ENCODE measurements at regions not wholly inside any gene's neighbourhood (a gene's known extent, or its start where the extent isn't known, plus 50 kb on each side); places are given as distances from the start of the nearest gene placed in this dataset. TPM values are rescaled to one million over a fixed set of nuclear protein-coding genes. Genes with fewer than 3 reads are reported as not detected.
"Not testable (repeated sequence)": the region's sequence is repeated elsewhere in the genome, so short reads cannot be mapped to it uniquely, and the experiment has no call there.

GRCh38 chr20:29497261-29497671 lies 1760.2 kb upstream of the DEFB115 start:
- peak in 1 of 2 donors; percentile 0 for DNase-seq (ENCODE audit: low spot score in 2 of 2)
- no peak for FAIRE-seq

- FAIRE-seq; DNase-seq (ENCODE audit: low spot score in 2 of 2): not testable (repeated sequence)
These were observed 1759.8 kb upstream of the DEFB115 start for GRCh38 chr20:29497684-29498083.

- not testable (repeated sequence) for FAIRE-seq; DNase-seq (ENCODE audit: low spot score in 2 of 2)
These were observed 1756.7 kb upstream of the DEFB115 start for GRCh38 chr20:29500738-29501137.

DNA sequence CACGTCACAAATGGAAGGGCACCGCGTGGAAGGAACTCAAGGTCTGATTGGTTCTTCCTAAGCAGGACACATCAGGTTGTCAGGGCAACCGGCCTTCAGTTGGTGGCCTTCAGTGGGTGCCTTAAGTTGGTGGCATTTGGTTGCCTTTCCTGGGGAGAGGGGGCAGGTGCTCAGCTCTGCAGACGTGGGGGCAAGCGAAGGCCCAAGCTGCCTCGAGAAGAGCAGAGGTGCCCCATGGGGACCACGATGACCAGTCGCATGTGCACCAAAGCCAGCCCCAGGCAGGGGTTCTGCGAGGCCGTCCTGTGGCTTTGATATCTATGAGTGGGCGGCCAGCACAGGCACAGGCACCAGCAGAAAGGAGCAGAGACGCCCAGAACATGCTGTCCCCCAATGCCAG lies 1742.8 kb upstream of the DEFB115 start:
- DNase-seq (ENCODE audit: low spot score in 2 of 2); FAIRE-seq: not testable (repeated sequence)

DNA sequence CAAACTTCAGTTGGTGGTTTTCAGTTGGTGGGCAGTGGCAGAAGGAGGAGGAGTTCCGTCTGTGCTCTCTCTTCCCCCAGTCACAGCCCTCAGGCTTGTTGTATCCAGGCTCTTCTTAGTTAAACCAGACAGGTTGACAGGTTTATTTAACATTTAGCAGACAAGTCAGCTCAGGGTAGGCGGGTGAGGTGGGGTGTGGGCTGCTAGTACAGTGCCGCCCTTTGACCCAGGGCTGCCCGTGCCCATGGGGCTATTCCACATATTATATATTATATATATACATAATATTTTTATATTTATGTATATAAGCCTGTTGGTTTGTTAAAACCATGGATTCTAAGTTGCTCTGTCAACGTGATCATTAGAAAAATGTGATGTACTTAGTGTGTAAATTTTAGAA lies 1740.6 kb upstream of the DEFB115 start:
- not testable (repeated sequence) for DNase-seq (ENCODE audit: low spot score in 2 of 2); FAIRE-seq

- not testable (repeated sequence) for DNase-seq (ENCODE audit: low spot score in 2 of 2); FAIRE-seq
These were observed 1737.7 kb upstream of the DEFB115 start for GRCh38 chr20:29519610-29520241.

DNA sequence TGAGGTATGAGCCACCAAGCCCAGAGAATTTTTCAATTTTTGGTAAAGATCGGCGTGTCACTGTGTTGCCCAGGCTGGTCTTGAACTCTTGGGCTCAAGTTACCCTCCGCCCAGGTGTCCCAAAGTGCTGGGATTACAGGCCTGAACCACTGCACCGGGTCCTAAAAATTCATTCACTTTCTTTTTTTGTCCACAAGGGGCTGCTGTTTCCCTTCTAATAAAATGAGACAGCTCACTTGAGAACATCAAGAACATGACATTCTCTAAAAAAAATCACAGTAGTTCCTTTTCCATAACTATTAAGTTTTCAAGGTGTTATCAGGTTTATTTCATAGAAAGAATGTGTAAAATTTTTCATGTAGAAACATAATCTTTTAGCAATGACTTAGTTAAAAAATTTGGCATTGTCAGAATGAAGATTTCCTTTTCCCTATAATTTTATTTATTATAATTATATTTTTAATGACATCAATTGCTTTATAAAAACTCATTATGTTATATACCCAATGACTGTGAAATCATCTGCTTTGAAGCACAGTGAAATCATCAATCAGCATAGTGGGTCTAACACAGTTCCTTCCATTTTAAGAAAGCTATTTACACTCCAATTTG lies 1723.8 kb upstream of the DEFB115 start:
- not testable (repeated sequence) for DNase-seq (ENCODE audit: low spot score in 2 of 2); FAIRE-seq

DNA sequence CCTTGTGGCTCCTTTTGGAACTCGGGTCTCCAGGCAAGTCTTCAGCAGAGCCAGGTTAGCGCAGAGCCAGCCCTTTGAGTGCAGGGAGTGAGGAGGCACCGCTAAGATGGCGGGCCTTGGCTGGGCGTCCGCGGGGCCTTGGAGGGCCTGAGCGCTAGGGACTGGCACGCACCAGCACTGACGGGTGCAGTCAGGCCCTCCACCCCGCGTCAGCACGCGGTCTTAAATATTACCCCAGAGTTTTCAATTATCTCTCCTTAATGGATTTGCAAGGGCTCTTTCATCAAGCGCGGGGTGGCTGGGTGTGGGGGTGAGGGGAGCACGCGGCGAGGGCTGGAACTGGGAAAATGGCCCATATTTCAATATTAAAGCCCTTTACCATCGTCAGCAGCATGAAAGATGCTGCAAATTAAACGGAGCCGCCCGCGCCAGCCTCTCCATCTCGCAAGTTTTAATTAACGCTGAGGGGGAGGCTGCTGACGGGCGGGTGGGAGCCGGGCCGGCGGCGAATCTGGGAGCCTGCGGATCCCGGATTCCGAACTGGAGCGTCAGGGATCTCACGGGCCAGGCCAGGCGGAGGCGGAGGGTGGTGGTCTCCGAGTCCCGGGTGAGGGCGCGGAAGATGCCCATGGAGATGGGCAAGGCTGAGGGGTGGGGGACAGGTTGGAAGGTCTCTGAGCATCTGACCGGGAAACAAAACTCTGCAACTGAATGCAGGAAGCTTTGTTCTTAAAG lies 1690.4 kb upstream of the DEFB115 start:
- FAIRE-seq; DNase-seq (ENCODE audit: low spot score in 2 of 2): not testable (repeated sequence)

DNA sequence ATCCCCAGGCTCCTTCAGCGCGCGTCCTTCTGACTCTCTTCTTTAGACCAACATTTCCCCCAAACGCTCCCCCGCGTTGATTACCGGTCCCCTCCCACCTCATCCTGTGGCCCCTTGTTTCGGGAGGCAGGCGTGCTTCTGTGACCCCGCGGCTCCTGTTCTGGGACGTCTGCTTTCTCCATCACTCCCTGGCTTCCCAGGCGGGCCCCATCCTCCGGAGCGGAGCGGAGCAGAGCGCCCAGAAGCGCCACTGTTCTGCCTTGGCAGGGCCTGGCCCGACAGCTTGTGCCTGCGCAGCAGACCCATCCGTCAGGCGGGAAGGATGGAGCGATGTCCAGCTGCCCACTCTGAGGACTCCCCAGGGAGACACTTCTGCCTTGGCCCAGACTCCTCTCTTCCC lies 1689.8 kb upstream of the DEFB115 start:
- FAIRE-seq; DNase-seq (ENCODE audit: low spot score in 2 of 2): not testable (repeated sequence)

DNA sequence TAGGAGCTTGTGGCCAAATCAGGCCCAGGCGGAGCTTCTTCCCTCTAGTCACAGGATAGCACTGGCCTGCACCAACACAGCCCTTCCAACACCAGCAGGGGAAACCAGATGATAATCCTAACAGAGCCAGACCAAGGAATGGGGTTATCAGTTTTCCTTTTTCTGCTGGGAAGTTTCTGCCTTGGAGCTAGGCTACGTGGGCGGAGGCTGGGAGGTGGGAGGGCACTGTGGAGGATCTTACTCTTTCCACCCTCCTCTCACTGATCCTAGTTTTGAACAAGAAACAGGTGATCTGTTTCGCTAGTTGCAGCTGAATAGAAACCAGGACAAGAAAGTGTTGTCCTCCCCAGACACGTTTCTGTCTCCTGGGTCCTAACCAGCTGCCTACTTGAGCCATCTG lies 1687.3 kb upstream of the DEFB115 start:
- not testable (repeated sequence) for DNase-seq (ENCODE audit: low spot score in 2 of 2); FAIRE-seq

DNA sequence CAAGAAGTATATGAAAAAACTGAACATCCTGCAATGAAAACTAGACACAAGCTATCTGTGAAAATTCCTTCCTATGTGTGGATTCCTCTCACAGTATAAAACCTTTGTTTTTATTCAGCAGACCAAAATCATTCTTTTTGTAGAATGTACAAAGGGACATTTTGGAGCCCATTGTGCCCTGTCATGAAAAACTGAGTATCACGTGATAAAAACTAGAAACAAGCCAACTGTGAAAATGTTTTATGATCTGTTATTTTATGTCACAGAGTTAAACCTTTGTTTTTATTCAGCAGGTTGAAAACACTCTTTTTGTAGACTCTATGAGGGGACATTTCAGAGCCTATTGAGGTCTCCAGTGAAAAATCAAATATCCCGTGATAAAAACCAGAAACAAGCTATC lies 1667.9 kb upstream of the DEFB115 start:
- not testable (repeated sequence) for FAIRE-seq; DNase-seq (ENCODE audit: low spot score in 2 of 2)

- DNase-seq (ENCODE audit: low spot score in 2 of 2); FAIRE-seq: not testable (repeated sequence)
These were observed 1653.3 kb upstream of the DEFB115 start for GRCh38 chr20:29604163-29604562.

DNA sequence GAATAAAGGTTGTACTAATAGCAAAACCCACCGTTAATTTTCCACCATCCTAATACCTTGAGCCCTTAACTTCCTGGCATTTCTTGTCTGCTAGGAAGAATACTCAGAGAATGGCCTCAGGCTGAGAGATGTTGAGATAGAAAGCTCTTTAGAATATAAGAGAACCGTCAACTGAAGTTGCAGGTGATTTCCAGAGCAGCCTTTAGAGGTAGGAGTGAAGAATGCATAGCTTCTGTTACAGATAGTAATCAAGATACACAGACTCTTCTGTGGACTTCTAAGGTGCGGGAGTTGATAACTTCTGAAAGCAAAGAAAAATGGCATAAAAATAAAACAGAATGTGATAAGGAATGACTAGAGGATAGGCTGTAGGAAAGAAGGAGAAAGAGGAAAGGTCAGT lies 1651.3 kb upstream of the DEFB115 start:
- not testable (repeated sequence) for DNase-seq (ENCODE audit: low spot score in 2 of 2); FAIRE-seq

DNA sequence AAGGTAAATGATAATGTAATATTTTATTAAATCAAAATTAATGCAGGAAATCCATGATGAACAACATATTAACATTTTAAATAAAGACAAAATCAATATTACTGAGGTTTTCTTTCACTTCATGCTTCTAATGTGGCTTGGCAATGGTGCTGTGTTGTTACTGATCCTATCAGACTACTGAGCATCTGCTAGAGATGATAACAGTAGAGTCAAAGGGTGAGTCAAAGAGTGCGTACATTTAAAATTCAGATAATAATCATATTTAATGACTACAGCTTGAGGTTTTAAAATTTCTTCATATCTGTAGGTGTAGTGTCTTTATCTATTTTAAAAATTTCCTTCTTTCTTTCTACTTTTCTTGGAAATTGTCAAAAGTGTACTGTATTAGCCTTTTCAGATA lies 1628.1 kb upstream of the DEFB115 start:
- not testable (repeated sequence) for DNase-seq (ENCODE audit: low spot score in 2 of 2); FAIRE-seq

Small RNA genes lying in the stretch of these regions (small RNA-seq; reads per million reads assigned to genes)
- gene RF00002 (not detected), gene RF00019 (not detected)

Measured in frontal cortex (tissue), 4 donors.